HG02678 (cell line): ENCODE measurements at regions not wholly inside any gene's neighbourhood (a gene's known extent, or its start where the extent isn't known, plus 50 kb on each side); places are given as distances from the start of the nearest gene placed in this dataset.
"Not testable (repeated sequence)": the region's sequence is repeated elsewhere in the genome, so short reads cannot be mapped to it uniquely, and the experiment has no call there.

Source experiments
- ATAC-seq: cut with Tn5 transposase; IDR thresholded peaks from one replicate; pipeline ENCODE4 v1.9.1; 2021; ENCODE audit warnings: mild to moderate bottlenecking, moderate library complexity; ENCODE audit not compliant: unreplicated experiment

- ATAC-seq: no peak
Measured at GRCh38 chr17:36842231-36842819, 95.0 kb upstream of the LHX1 start.

- no peak for ATAC-seq
Measured at GRCh38 chr17:36842963-36843558, 94.2 kb upstream of the LHX1 start.

- ATAC-seq: no peak
Measured at GRCh38 chr17:36844013-36844412, 93.3 kb upstream of the LHX1 start.

- ATAC-seq: no peak
Measured at GRCh38 chr17:36844601-36845000, 92.7 kb upstream of the LHX1 start.

GRCh38 chr17:36845916-36846315 is 91.4 kb upstream of the LHX1 start:
- ATAC-seq: no peak

GRCh38 chr17:36846410-36847292 is 90.6 kb upstream of the LHX1 start:
- ATAC-seq: no peak

GRCh38 chr17:36848008-36848902 is 89.0 kb upstream of the LHX1 start:
- no peak for ATAC-seq

GRCh38 chr17:36849020-36849419 is 88.3 kb upstream of the LHX1 start:
- ATAC-seq: not testable (repeated sequence)

GRCh38 chr17:36849871-36850348 is 87.4 kb upstream of the LHX1 start:
- ATAC-seq: no peak

GRCh38 chr17:36850790-36851189 is 86.5 kb upstream of the LHX1 start:
- no peak for ATAC-seq

GRCh38 chr17:36851250-36851649 is 86.0 kb upstream of the LHX1 start:
- no peak for ATAC-seq

- ATAC-seq: not testable (repeated sequence)
Measured at GRCh38 chr17:36852478-36852877, 84.8 kb upstream of the LHX1 start.

GRCh38 chr17:36854982-36855381 is 82.3 kb upstream of the LHX1 start:
- no peak for ATAC-seq

GRCh38 chr17:36855459-36855858 is 81.8 kb upstream of the LHX1 start:
- ATAC-seq: no peak

- ATAC-seq: no peak
Measured at GRCh38 chr17:36856222-36856621, 81.1 kb upstream of the LHX1 start.

GRCh38 chr17:36856903-36857381 is 80.3 kb upstream of the LHX1 start:
- no peak for ATAC-seq

GRCh38 chr17:36857698-36858097 is 79.6 kb upstream of the LHX1 start:
- ATAC-seq: no peak

GRCh38 chr17:36858119-36859002 is 78.9 kb upstream of the LHX1 start:
- ATAC-seq: no peak

- no peak for ATAC-seq
Measured at GRCh38 chr17:36859003-36859300, 78.3 kb upstream of the LHX1 start.

- no peak for ATAC-seq
Measured at GRCh38 chr17:36859706-36860105, 77.6 kb upstream of the LHX1 start.
